Spleen (tissue), 7 donors: ENCODE measurements at regions not wholly inside any gene's neighbourhood (a gene's known extent, or its start where the extent isn't known, plus 50 kb on each side); places are given as distances from the start of the nearest gene placed in this dataset.

Experiments used
- POLR2A ChIP-seq, 3 donors: fragments of 450-650 bp; IDR thresholded peaks; one replicate each; pipeline ENCODE4 v1.5.1; 2017; ENCODE audit warnings: antibody characterized with exemption in 3 of 3, mild to moderate bottlenecking in 1 of 3
- TF ChIP-seq, protein P1 (sequence below), 11 experiments: fragments of 200-600 bp in 7 of 11; fragments of 450-650 bp in 4 of 11; sonication (generic) in 4 of 11; IDR thresholded peaks in 8 of 11; conservative IDR thresholded peaks in 3 of 11; 1 replicate in 7 of 11; 2 replicates in 4 of 11; pipeline versions ENCODE4 v1.4.0 to v1.8.0; 2016 to 2021; ENCODE audit warnings: antibody characterized with exemption in 11 of 11, inconsistent platforms in 4 of 11, mild to moderate bottlenecking in 1 of 11
- donor health status: DM: no; HTN: no; CAD: no; lungs with moderate emphysema.
- donor health status: DM: no; HTN: no; CAD: no.
- donor health status: DM: no; HTN: no; CAD: no.

DNA sequence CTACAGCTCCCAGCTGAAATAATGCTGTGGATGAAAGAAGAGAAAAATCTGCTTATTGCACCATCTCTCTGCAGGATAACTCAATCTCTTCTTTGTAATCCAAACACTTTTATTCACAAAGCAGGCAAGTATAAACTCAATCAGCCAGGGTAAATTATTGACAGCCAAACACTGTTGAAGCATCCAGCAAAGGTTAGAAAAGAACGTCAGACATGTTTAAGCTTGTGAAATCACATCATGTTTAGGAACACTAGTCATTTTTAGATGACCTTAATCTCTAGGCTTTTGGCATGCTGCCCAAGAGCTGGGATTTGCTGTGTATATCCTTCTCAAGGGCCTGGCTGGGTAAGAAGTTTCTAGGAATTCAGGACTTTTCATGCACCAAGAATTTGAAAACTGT is 1148.1 kb upstream of the FANCL start:
- TF ChIP-seq, protein P1, sequence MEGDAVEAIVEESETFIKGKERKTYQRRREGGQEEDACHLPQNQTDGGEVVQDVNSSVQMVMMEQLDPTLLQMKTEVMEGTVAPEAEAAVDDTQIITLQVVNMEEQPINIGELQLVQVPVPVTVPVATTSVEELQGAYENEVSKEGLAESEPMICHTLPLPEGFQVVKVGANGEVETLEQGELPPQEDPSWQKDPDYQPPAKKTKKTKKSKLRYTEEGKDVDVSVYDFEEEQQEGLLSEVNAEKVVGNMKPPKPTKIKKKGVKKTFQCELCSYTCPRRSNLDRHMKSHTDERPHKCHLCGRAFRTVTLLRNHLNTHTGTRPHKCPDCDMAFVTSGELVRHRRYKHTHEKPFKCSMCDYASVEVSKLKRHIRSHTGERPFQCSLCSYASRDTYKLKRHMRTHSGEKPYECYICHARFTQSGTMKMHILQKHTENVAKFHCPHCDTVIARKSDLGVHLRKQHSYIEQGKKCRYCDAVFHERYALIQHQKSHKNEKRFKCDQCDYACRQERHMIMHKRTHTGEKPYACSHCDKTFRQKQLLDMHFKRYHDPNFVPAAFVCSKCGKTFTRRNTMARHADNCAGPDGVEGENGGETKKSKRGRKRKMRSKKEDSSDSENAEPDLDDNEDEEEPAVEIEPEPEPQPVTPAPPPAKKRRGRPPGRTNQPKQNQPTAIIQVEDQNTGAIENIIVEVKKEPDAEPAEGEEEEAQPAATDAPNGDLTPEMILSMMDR (IDR thresholded peaks at IDR 0.05 in 8 of 11, conservative IDR thresholded peaks at IDR 0.05 in 3 of 11): no peak
- TF ChIP-seq POLR2A (IDR thresholded peaks at IDR 0.05): no peak
